ENCODE measurements at regions not wholly inside any gene's neighbourhood (a gene's known extent, or its start where the extent isn't known, plus 50 kb on each side); places are given as distances from the start of the nearest gene placed in this dataset.

DNA sequence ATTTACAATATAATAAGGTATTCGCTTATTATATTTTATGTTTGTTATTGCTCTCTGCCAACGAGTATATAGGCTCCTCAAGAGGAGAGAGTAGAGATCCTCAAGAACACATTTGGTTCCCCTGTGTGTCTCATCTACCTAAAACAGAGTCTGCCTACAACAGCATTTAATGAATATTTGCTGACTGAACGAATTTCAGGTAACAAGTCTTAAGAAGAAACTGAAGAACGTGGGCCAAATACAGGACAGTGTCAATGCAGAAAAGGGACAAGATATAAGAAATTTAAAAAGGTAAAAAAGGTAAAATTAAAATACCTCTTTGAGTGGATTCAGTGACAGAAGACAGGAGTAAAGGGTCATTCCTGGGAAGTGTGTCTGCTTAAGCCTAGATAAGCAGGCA lies 129.2 kb downstream of the HNMT start:
- H4K91ac ChIP-seq (ENCODE audit: insufficient read length, low read depth, low read length): no peak overlapping the region
- no CpG with 5 or more reads among the region's 4 CpGs for WGBS (ENCODE audit: extremely low coverage, insufficient read length, low lambda C conversion rate)
- H3K9ac ChIP-seq (ENCODE audit: extremely low read depth, insufficient read length, low read length): no peak overlapping the region
- H3K27me3 ChIP-seq (ENCODE audit: insufficient read depth, low read length): no peaks in the 10 kb centered on the region; the same call in 1 of the 2 replicates
- Mint-ChIP-seq H3K36me3 (ENCODE audit: insufficient read depth in 1 of 3, low read depth in 3 of 3) (no peaks in the 10 kb centered on the region), H3K27me3 (ENCODE audit: low read depth) (no peaks in the 10 kb centered on the region), H3K9me3 (no peaks in the 10 kb centered on the region), H3K4me1 (peaks cover 5 to 8% of the 10 kb centered on the region in 2 experiments), H3K4me3 (no peak overlapping the region), H3K27ac (no peak overlapping the region)
- TF ChIP-seq, protein P1, sequence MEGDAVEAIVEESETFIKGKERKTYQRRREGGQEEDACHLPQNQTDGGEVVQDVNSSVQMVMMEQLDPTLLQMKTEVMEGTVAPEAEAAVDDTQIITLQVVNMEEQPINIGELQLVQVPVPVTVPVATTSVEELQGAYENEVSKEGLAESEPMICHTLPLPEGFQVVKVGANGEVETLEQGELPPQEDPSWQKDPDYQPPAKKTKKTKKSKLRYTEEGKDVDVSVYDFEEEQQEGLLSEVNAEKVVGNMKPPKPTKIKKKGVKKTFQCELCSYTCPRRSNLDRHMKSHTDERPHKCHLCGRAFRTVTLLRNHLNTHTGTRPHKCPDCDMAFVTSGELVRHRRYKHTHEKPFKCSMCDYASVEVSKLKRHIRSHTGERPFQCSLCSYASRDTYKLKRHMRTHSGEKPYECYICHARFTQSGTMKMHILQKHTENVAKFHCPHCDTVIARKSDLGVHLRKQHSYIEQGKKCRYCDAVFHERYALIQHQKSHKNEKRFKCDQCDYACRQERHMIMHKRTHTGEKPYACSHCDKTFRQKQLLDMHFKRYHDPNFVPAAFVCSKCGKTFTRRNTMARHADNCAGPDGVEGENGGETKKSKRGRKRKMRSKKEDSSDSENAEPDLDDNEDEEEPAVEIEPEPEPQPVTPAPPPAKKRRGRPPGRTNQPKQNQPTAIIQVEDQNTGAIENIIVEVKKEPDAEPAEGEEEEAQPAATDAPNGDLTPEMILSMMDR (conservative IDR thresholded peaks at IDR 0.05): no peak
- no peak overlapping the region for H2BK120ac ChIP-seq (ENCODE audit: low read depth, low read length, poor library complexity, severe bottlenecking)
- no peak overlapping the region for H2BK20ac ChIP-seq (ENCODE audit: low read depth, low read length, poor library complexity, severe bottlenecking)
- H3K18ac ChIP-seq (ENCODE audit: insufficient read length, low read depth, low read length): no peak overlapping the region
- H3K56ac ChIP-seq (ENCODE audit: insufficient read length, low read depth, low read length): no peak overlapping the region
- H2BK15ac ChIP-seq (ENCODE audit: low read depth, low read length): no peak overlapping the region
- no peak overlapping the region for H3K27ac ChIP-seq (ENCODE audit: insufficient read length, low read depth, low read length)
- H2BK5ac ChIP-seq (ENCODE audit: insufficient read length, low read length): no peak overlapping the region
- no peak overlapping the region for H3K4me2 ChIP-seq (ENCODE audit: insufficient read depth, insufficient read length, low read length)
- H3K9me3 ChIP-seq (ENCODE audit: control insufficient read depth, low read depth, low read length): no peaks in the 10 kb centered on the region
- H2BK12ac ChIP-seq (ENCODE audit: insufficient read length, low read depth, low read length): no peak overlapping the region
- no peak overlapping the region for H4K8ac ChIP-seq (replicated peaks; ENCODE audit: insufficient read length, low read depth, low read length)
- no peaks in the 10 kb centered on the region; the same call in 1 of the 2 replicates for H3K4me1 ChIP-seq (ENCODE audit: insufficient read depth, low read length)
- H4K20me1 ChIP-seq (ENCODE audit: control insufficient read depth, insufficient read depth, insufficient read length): no peaks in the 10 kb centered on the region
- H2AK5ac ChIP-seq (ENCODE audit: insufficient read length, low read length): no peak overlapping the region
- H3T11ph ChIP-seq (ENCODE audit: low read length): no peak overlapping the region
- no peak overlapping the region for H3K4ac ChIP-seq (ENCODE audit: low read depth, low read length)
- H3K79me1 ChIP-seq (ENCODE audit: insufficient read depth, low read depth, low read length, poor library complexity, severe bottlenecking): no peaks in the 10 kb centered on the region
- H3K79me2 ChIP-seq (ENCODE audit: insufficient read depth, low read length): no peaks in the 10 kb centered on the region
- H3K14ac ChIP-seq (ENCODE audit: insufficient read depth, low read length): no peak overlapping the region
- DNase-seq: no peak
- H3K23me2 ChIP-seq (ENCODE audit: insufficient read length, low read depth, low read length, poor library complexity, severe bottlenecking): no peaks in the 10 kb centered on the region
- no peak overlapping the region for H4K5ac ChIP-seq (ENCODE audit: insufficient read length, low read depth, low read length)
- no peak overlapping the region for H3K23ac ChIP-seq (ENCODE audit: insufficient read length, low read depth, low read length)
- no peak overlapping the region for H2AFZ ChIP-seq (ENCODE audit: low read length)

Data from H9 (cell line).